ENCODE measurements at regions not wholly inside any gene's neighbourhood (a gene's known extent, or its start where the extent isn't known, plus 50 kb on each side); places are given as distances from the start of the nearest gene placed in this dataset.

DNA sequence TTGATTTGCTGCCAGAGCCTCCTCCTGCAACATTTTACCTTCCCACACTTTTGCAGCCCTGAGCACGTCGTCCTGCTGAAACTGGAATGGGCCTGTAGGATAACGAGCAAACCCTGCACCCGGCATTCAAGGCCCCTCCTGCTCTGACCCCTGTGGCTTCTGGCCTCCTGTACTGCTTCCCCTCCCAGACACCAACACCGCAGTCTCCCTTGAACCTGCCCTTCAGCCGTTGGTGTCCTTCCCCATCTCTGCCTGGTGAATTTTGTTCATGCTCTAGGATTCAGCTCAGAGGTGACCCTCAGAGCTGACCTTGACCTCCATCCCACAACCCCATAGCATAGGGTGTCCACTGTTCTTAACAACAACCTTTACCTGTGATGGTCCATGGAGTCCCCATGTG lies 535.1 kb downstream of the MATN1 start:
- DNase-seq = no peak
- H3K27me3 ChIP-seq (replicated peaks) = no peaks in the 10 kb centered on the region
- in situ Hi-C loops (cut with HindIII; ENCODE audit: low pct_ligation_motif_present, low sequenced_read_pairs) = no loop called here
- H3K27ac ChIP-seq = no peak overlapping the region
- TF ChIP-seq, protein P1, sequence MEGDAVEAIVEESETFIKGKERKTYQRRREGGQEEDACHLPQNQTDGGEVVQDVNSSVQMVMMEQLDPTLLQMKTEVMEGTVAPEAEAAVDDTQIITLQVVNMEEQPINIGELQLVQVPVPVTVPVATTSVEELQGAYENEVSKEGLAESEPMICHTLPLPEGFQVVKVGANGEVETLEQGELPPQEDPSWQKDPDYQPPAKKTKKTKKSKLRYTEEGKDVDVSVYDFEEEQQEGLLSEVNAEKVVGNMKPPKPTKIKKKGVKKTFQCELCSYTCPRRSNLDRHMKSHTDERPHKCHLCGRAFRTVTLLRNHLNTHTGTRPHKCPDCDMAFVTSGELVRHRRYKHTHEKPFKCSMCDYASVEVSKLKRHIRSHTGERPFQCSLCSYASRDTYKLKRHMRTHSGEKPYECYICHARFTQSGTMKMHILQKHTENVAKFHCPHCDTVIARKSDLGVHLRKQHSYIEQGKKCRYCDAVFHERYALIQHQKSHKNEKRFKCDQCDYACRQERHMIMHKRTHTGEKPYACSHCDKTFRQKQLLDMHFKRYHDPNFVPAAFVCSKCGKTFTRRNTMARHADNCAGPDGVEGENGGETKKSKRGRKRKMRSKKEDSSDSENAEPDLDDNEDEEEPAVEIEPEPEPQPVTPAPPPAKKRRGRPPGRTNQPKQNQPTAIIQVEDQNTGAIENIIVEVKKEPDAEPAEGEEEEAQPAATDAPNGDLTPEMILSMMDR (IDR thresholded peaks at IDR 0.05; ENCODE audit: low read depth, low read length, missing control alignments) = no peak
- H3K4me3 ChIP-seq (ENCODE audit: low read depth, low read length) = no peak overlapping the region
- no peaks in the 10 kb centered on the region for H3K36me3 ChIP-seq (replicated peaks)

DNA sequence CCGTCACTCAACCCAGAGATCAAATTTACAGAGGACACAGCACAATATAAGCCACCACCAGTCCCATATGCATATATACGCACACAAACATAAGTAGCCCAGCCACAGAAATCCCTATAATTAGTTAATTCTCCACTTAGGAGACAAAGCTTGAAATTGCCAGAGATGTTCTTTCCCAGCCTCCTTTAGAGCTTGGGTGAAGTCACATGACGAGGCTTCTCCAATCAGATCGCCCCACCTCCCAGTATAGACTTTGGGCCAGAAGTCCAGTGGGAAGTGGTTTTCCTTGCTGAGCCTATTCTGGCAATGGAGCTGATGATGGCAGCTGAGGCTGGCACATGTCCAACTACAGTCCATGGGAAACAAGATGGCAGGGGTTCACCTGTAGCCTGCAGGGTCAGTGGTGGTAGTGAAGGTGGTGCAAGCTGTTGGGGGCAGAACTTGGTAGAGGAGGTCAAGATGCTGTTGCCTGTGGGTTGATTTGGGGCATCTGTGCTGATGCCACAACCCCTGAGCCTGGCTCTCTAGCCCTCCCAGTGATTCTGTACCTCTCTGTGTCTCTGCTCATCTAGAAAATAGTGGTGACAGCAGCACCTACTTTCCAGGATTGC lies 535.9 kb downstream of the MATN1 start:
- no peak for DNase-seq
- H3K27me3 ChIP-seq (replicated peaks) = no peaks in the 10 kb centered on the region
- TF ChIP-seq, protein P1 (IDR thresholded peaks at IDR 0.05; ENCODE audit: low read depth, low read length, missing control alignments) = no peak
- in situ Hi-C loops (cut with HindIII; ENCODE audit: low pct_ligation_motif_present, low sequenced_read_pairs) = no loop called here
- H3K4me3 ChIP-seq (ENCODE audit: low read depth, low read length) = no peak overlapping the region
- no peak overlapping the region for H3K27ac ChIP-seq
- no peaks in the 10 kb centered on the region for H3K36me3 ChIP-seq (replicated peaks)

DNA sequence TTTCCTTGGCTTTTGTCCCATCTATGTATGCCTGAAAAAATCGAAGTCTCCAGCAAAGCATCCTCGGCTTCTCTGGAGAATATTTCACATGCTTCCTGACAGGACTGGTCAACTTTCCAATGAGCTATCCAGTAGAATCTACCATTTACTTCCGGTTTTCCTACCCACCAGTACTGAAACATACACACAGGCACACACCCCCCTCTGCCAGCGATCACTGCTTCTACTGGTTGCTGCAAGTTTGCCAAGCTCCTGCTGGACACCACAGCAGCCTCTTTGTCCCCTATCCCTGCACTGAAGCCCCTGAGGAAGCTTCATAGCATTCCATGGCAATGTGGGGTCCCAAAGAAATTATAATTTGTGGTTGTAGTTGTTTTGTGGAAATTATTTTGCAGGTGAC lies 536.8 kb downstream of the MATN1 start:
- H3K4me3 ChIP-seq (ENCODE audit: low read depth, low read length) = no peak overlapping the region
- in situ Hi-C loops (cut with HindIII; ENCODE audit: low pct_ligation_motif_present, low sequenced_read_pairs) = no loop called here
- TF ChIP-seq, protein P1 (IDR thresholded peaks at IDR 0.05; ENCODE audit: low read depth, low read length, missing control alignments) = no peak
- no peaks in the 10 kb centered on the region for H3K36me3 ChIP-seq (replicated peaks)
- DNase-seq = no peak
- no peaks in the 10 kb centered on the region for H3K27me3 ChIP-seq (replicated peaks)
- no peak overlapping the region for H3K27ac ChIP-seq

DNA sequence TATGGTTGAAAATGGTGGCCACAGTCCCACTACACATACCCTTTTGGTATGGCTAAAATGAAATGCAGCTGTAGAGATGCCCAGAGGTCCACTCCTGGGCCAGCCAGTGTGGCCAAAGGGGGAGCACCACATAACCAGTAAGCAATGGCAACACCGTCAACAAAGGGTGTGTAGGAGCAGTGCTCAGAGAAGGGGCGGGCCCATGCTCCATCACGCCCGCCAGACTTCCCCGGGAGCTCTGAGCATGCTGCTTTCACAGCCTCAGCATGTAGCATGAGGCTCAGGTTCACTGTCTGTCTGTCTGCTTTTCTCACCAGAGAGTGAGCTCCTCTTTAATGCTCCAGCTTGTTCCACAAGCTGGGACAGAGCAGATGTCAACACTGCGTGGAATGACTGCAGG lies 537.6 kb downstream of the MATN1 start:
- DNase-seq = no peak
- TF ChIP-seq, protein P1 (IDR thresholded peaks at IDR 0.05; ENCODE audit: low read depth, low read length, missing control alignments) = no peak
- Histone ChIP-seq H3K4me3 (ENCODE audit: low read depth, low read length) (no peak overlapping the region), H3K36me3 (replicated peaks) (no peaks in the 10 kb centered on the region), H3K27ac (no peak overlapping the region), H3K27me3 (replicated peaks) (no peaks in the 10 kb centered on the region)
- in situ Hi-C loops (cut with HindIII; ENCODE audit: low pct_ligation_motif_present, low sequenced_read_pairs) = no loop called here

DNA sequence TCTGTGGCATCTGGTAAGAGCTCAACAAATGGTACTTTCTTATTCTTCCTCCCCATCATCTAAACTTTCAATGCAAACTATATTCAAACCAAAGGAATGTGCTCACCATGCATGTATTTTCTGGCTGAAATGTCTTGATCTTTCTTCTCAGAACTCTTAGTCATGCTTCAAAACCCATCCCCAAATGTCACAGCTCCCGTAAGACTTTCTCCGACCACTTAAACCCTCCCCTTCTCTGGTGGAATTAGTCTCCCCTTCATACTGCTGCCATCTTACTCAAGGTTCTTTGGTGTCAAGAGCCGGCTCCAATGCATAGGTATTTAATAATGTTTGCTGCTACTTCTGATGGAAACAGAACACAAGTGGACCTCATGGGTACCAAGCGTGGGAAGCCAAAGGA lies 538.1 kb downstream of the MATN1 start:
- in situ Hi-C loops (cut with HindIII; ENCODE audit: low pct_ligation_motif_present, low sequenced_read_pairs) = no loop called here
- TF ChIP-seq, protein P1 (IDR thresholded peaks at IDR 0.05; ENCODE audit: low read depth, low read length, missing control alignments) = no peak

More for the DNA sequence above, 538.1 kb downstream of the MATN1 start:
- no peak for DNase-seq
- Histone ChIP-seq H3K4me3 (ENCODE audit: low read depth, low read length) (no peak overlapping the region), H3K27me3 (replicated peaks) (no peaks in the 10 kb centered on the region), H3K36me3 (replicated peaks) (no peaks in the 10 kb centered on the region), H3K27ac (no peak overlapping the region)
